Stimulated activated naive CD8-positive, alpha-beta T cell treated with anti-CD3 and anti-CD28 coated beads, Interleukin-15, amount 100 ng/mL, for 72 hours (primary cell): ENCODE measurements at regions not wholly inside any gene's neighbourhood (a gene's known extent, or its start where the extent isn't known, plus 50 kb on each side); places are given as distances from the start of the nearest gene placed in this dataset.
"Not testable (repeated sequence)": the region's sequence is repeated elsewhere in the genome, so short reads cannot be mapped to it uniquely, and the experiment has no call there.

Experiments
- ATAC-seq: fragments of 150-1000 bp; cut with Tn5 transposase; 2 replicates; pipeline ENCODE4 v1.10.0; 2021; ENCODE audit warnings: mild to moderate bottlenecking, moderate library complexity
- DNase-seq, 2 donors: peaks; one replicate each; pipeline ENCODE4 v3.0.0; 2021 to 2022
- H3K27ac Mint-ChIP-seq, 2 donors: one replicate each; pipeline ENCODE4 v1.8.0; 2022; ENCODE audit warnings: mild to moderate bottlenecking in 2 of 2, mixed read lengths in 2 of 2, moderate library complexity in 2 of 2
- H3K27me3 Mint-ChIP-seq: one replicate; pipeline ENCODE4 v1.8.0; 2022; ENCODE audit warnings: mixed read lengths
- H3K4me1 Mint-ChIP-seq: one replicate; pipeline ENCODE4 v1.8.0; 2022; ENCODE audit warnings: mild to moderate bottlenecking, mixed read lengths
- H3K4me3 Mint-ChIP-seq, 2 donors: one replicate each; pipeline ENCODE4 v1.8.0; 2022; ENCODE audit warnings: mild to moderate bottlenecking in 2 of 2, mixed read lengths in 2 of 2, moderate library complexity in 1 of 2
- H3K9me3 Mint-ChIP-seq, 2 donors: one replicate each; pipeline ENCODE4 v1.8.0; 2022; ENCODE audit warnings: mixed read lengths in 2 of 2

DNA sequence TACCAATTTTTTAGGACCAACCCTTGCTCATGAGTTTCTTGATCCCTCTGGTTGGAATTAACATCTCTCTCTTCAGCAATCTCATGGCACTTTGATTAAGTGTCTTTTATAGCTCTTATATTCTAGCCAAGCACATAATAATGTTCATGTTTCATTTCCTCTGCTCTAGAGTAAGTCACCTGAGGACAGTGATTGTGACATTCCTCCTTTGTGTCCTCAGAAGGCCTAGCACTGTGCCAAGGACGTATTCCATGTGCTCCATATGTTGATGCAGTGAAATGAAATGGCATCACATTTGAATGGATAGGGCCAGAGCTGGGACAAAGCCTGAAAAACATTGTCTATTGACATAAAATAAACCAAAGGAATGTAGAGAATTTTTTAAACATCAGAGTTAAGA is 322.8 kb upstream of the PRICKLE1 start:
- no peak overlapping the region for H3K4me3 Mint-ChIP-seq
- no peaks in the 10 kb centered on the region for H3K27me3 Mint-ChIP-seq
- DNase-seq (no peak), ATAC-seq (no peak)
- H3K4me1 Mint-ChIP-seq: no peaks in the 10 kb centered on the region
- H3K27ac Mint-ChIP-seq: no peak overlapping the region
- H3K9me3 Mint-ChIP-seq: no peaks in the 10 kb centered on the region

GRCh38 chr12:42910656-42911055 is 321.1 kb upstream of the PRICKLE1 start:
- peaks cover 0 to 6% of the 10 kb centered on the region in 2 donors for H3K9me3 Mint-ChIP-seq
- no peaks in the 10 kb centered on the region for H3K4me1 Mint-ChIP-seq
- DNase-seq: no peak
- no peak for ATAC-seq
- no peak overlapping the region for H3K4me3 Mint-ChIP-seq
- H3K27ac Mint-ChIP-seq: no peak overlapping the region
- no peaks in the 10 kb centered on the region for H3K27me3 Mint-ChIP-seq

- no peak overlapping the region for H3K27ac Mint-ChIP-seq
- H3K4me3 Mint-ChIP-seq: no peak overlapping the region
- no peak for ATAC-seq
- DNase-seq: no peak
- peaks cover 0 to 6% of the 10 kb centered on the region in 2 donors for H3K9me3 Mint-ChIP-seq
- no peaks in the 10 kb centered on the region for H3K27me3 Mint-ChIP-seq
- H3K4me1 Mint-ChIP-seq: no peaks in the 10 kb centered on the region
Observed at GRCh38 chr12:42908712-42909111, 319.2 kb upstream of the PRICKLE1 start.

DNA sequence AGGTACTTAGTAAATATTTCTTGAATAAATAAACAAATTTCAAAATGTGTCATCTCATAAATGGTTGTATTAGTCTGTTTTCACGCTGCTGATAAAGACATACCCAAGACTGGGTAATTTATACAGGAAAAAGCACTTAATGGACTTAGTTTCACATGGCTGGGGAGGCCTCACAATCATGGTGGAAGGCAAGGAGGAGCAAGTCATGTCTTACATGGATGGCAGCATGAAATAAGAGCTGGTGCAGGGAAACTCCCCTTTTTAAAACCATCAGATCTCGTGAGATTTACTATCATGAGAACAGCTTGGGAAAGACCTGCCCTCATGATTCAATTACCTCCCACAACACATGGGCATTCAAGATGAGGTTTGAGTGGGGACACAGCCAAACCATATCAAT is 317.3 kb upstream of the PRICKLE1 start:
- H3K9me3 Mint-ChIP-seq, H3K4me1 Mint-ChIP-seq, DNase-seq, ATAC-seq, H3K27ac Mint-ChIP-seq, H3K4me3 Mint-ChIP-seq, H3K27me3 Mint-ChIP-seq: not testable (repeated sequence)

GRCh38 chr12:42905419-42905705 is 315.8 kb upstream of the PRICKLE1 start:
- Mint-ChIP-seq H3K9me3 (peaks cover 12 to 14% of the 10 kb centered on the region in 2 donors), H3K27me3 (no peaks in the 10 kb centered on the region), H3K4me3 (no peak overlapping the region), H3K27ac (no peak overlapping the region), H3K4me1 (no peaks in the 10 kb centered on the region)
- ATAC-seq (no peak), DNase-seq (no peak)

DNA sequence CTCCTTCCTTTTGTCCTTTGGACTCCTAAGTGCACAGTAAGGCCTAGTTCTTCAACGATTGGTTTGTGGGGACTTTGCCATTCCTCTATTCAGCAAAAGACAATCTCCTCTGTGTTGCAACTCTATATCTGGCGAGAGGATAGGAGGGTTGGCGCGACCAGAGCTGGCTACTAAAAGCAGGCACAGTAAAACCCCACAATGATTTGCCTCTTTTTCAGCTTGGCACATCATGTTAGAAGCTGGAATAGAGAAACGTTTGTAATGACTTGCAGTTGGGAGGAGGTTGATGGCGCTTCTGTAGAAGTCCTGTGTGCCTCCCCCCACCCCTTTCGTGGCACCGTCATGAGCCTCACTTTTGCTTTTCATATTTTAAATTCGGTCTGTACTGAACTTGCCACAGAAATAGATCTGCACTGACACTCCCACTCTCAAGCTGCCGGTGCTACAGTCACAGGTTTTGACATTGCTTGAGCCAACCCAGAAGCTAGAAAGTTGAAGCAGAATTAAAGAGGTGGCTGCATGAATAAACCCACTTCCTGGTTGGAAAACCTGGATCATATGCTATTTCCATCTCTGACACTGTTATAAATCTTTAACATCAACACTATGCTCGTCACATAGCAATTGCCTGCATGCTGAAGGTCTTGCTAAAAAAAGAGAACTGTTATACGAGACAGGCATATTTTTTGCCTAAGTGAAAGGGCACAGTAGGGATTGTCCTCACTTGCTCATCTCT is 315.3 kb upstream of the PRICKLE1 start:
- ATAC-seq (no peak), DNase-seq (no peak)
- Mint-ChIP-seq H3K9me3 (peaks cover 12 to 14% of the 10 kb centered on the region in 2 donors), H3K4me3 (no peak overlapping the region), H3K27me3 (no peaks in the 10 kb centered on the region), H3K4me1 (no peaks in the 10 kb centered on the region), H3K27ac (no peak overlapping the region)

DNA sequence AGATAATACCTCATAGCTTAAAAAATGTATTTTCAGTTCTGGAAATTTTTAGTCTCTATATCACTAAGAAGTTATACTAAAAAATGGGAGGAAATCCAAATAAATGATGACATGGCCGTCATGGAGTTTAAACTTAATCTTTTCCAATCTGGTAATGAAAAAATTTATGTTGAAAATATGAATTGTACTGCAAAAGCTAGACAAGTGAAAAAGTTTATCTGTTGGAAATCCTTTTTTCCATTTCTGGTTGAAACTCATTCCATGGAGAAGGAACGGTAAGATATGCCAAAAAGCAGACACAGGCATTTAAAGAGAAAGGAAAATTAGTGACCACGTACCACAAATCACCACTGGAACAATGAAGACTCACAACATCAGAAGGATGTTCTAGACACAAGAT is 314.2 kb upstream of the PRICKLE1 start:
- H3K4me3 Mint-ChIP-seq: no peak overlapping the region
- no peak overlapping the region for H3K27ac Mint-ChIP-seq
- H3K9me3 Mint-ChIP-seq: peaks cover 12 to 14% of the 10 kb centered on the region in 2 donors
- H3K4me1 Mint-ChIP-seq: no peaks in the 10 kb centered on the region
- ATAC-seq: no peak
- DNase-seq: no peak
- H3K27me3 Mint-ChIP-seq: no peaks in the 10 kb centered on the region

- Mint-ChIP-seq H3K4me1 (no peaks in the 10 kb centered on the region), H3K9me3 (peaks cover 11 to 14% of the 10 kb centered on the region in 2 donors), H3K4me3 (no peak overlapping the region), H3K27ac (no peak overlapping the region), H3K27me3 (no peaks in the 10 kb centered on the region)
- DNase-seq (no peak), ATAC-seq (no peak)
Observed at GRCh38 chr12:42902001-42902400, 312.5 kb upstream of the PRICKLE1 start.

DNA sequence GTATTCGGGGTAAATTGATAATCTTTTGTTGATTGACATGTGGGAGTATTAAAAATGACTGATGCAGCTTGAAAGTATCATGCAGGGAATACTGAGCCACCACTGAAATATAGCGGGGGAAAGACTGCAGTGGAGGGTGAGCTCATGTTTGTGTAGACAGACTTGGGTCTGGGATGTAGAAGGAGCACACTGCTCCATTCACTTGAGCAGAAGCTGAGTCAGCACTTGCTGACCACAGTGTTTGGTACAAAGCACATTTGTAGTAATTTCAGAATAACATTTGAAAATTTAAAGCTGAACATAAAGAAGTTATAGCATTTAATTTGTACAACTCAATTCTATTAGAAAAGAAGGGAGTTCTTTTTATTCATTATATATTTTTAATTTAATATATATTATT is 304.3 kb upstream of the PRICKLE1 start:
- Mint-ChIP-seq H3K9me3 (peaks cover 0 to 9% of the 10 kb centered on the region in 2 donors), H3K4me1 (no peaks in the 10 kb centered on the region), H3K27me3 (no peaks in the 10 kb centered on the region), H3K27ac (no peak overlapping the region), H3K4me3 (no peak overlapping the region)
- DNase-seq: no peak
- no peak for ATAC-seq

DNA sequence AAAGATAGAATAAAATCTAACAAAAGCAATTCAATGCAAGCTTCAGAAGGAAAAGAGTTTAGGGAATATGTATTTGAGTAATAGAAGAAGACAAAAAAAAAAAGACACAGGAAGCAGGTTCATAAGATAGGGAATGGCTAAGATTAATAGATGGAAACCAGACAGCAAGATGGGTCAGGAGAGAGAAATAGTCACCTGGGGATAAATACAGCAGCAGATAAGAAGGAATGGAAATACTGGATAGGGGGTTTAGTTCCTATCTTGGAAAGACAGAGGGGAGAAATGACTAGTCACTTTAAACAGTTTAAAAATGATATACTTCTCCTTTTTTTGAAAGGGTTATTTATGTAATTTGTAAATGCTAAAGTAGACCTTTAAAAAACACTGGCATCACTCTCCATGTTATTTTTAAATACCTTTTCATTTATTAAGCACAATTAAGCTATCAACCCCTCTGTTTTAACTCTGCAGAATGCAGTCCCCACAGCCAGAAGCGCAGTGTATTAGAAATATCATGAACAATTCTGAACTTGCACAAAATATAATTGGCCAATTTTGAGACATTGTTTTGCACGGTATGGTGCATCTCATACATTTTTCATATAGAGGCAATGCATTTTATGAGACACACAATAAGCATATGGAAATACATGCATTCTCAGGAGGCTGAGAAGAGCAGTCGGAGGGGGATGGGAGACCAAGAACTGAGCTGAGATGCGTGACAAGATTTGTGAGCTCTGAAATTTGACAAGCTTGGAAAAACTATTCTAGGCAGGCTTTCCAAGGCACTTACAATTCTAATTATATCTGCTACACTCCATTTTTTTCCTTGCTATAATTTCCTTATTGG is 303.4 kb upstream of the PRICKLE1 start:
- no peaks in the 10 kb centered on the region for H3K4me1 Mint-ChIP-seq
- no peak for DNase-seq
- ATAC-seq: no peak

GRCh38 chr12:42887657-42888056 is 298.1 kb upstream of the PRICKLE1 start:
- Mint-ChIP-seq H3K4me1 (no peaks in the 10 kb centered on the region), H3K9me3 (peaks cover 0 to 17% of the 10 kb centered on the region in 2 donors), H3K4me3 (no peak overlapping the region), H3K27ac (no peak overlapping the region), H3K27me3 (no peaks in the 10 kb centered on the region)
- DNase-seq: no peak
- ATAC-seq: no peak

More for the DNA sequence above, 303.4 kb upstream of the PRICKLE1 start:
- Mint-ChIP-seq H3K27me3 (no peaks in the 10 kb centered on the region), H3K4me3 (no peak overlapping the region), H3K27ac (no peak overlapping the region), H3K9me3 (peaks cover 0 to 11% of the 10 kb centered on the region in 2 donors)

DNA sequence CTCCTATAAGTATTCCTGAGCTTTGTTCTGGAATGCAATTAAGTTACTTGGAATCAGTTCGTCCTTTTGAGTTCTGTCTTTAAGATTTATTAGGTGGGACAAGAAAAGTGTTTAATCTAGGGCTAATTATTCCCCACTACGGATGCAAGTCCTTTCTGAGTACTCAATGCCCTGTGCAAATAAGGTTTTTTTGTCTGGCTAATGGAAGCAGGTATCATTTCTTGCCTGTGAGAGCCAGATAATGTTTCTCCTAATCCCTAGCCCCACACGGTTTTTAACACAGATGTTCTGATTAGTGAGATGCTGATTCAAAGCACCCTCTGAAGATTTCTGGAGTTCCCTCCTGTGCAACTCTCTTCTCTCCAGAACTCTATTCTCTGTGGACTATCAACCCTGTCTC is 296.6 kb upstream of the PRICKLE1 start:
- Mint-ChIP-seq H3K27me3 (no peaks in the 10 kb centered on the region), H3K27ac (no peak overlapping the region), H3K4me1 (no peaks in the 10 kb centered on the region), H3K4me3 (no peak overlapping the region), H3K9me3 (peaks cover 2 to 9% of the 10 kb centered on the region in 2 donors)
- DNase-seq (no peak), ATAC-seq (no peak)

DNA sequence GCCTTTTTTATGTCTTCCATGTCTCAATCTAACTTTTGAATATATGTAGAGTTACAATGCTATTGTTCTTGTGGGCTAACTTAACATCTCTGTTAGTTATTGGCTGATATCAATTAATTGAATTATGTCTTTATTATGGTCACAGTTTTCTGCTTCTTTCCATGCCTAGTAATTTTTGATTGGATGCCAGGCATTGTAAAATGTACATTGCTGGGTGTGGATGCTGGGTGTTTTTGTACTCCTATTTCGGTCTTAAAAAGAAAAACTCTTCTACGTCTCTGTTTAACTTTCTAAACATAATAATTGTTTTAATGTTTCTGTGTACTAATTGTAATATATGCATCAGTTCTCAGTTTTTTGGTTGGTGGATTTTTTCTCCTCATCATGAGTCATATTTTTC is 296.1 kb upstream of the PRICKLE1 start:
- Mint-ChIP-seq H3K4me1 (no peaks in the 10 kb centered on the region), H3K9me3 (peaks cover 5 to 8% of the 10 kb centered on the region in 2 donors), H3K27ac (no peak overlapping the region), H3K4me3 (no peak overlapping the region), H3K27me3 (no peaks in the 10 kb centered on the region)
- DNase-seq (no peak), ATAC-seq (no peak)

GRCh38 chr12:42884116-42884515 is 294.6 kb upstream of the PRICKLE1 start:
- H3K9me3 Mint-ChIP-seq: peaks cover 5 to 8% of the 10 kb centered on the region in 2 donors
- ATAC-seq (no peak), DNase-seq (no peak)
- H3K4me3 Mint-ChIP-seq: no peak overlapping the region
- H3K27ac Mint-ChIP-seq: no peak overlapping the region
- H3K27me3 Mint-ChIP-seq: no peaks in the 10 kb centered on the region
- H3K4me1 Mint-ChIP-seq: no peaks in the 10 kb centered on the region

- Mint-ChIP-seq H3K9me3 (no peaks in the 10 kb centered on the region), H3K27ac (no peak overlapping the region), H3K27me3 (no peaks in the 10 kb centered on the region), H3K4me1 (no peaks in the 10 kb centered on the region), H3K4me3 (no peak overlapping the region)
- ATAC-seq (no peak), DNase-seq (no peak)
Observed at GRCh38 chr12:42873401-42873800, 283.9 kb upstream of the PRICKLE1 start.

- no peak overlapping the region for H3K27ac Mint-ChIP-seq
- no peaks in the 10 kb centered on the region for H3K27me3 Mint-ChIP-seq
- DNase-seq: no peak
- peaks cover 0 to 13% of the 10 kb centered on the region in 2 donors for H3K9me3 Mint-ChIP-seq
- no peaks in the 10 kb centered on the region for H3K4me1 Mint-ChIP-seq
- H3K4me3 Mint-ChIP-seq: no peak overlapping the region
- no peak for ATAC-seq
Observed at GRCh38 chr12:42871816-42872215, 282.3 kb upstream of the PRICKLE1 start.
